GM19324 (cell line): ENCODE measurements at regions not wholly inside any gene's neighbourhood (a gene's known extent, or its start where the extent isn't known, plus 50 kb on each side); places are given as distances from the start of the nearest gene placed in this dataset.

Experiments
- ATAC-seq: cut with Tn5 transposase; IDR thresholded peaks from one replicate; pipeline ENCODE4 v1.9.1; 2021; ENCODE audit warnings: mild to moderate bottlenecking, moderate library complexity; ENCODE audit not compliant: unreplicated experiment, low FRiP score

DNA sequence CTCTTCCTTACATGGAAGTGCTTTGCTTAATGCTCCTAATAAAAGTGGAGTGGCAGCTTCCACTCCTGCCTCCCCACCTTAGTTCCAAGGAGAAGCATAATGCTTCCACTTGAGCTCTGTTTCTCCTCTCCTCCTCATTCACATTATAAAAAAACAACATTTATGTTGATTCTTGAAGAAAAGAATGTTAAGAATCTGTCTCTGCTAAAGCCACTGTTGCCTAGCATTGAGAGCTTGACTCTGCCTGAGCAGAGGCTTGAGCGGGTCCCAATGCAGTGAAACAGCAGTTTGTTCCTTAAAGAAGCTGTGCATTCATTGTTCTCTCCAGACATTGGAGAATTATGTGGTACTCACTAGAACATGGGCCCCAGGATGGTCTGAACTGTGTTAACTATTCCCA is 101.5 kb upstream of the GHR start:
- no peak for ATAC-seq

DNA sequence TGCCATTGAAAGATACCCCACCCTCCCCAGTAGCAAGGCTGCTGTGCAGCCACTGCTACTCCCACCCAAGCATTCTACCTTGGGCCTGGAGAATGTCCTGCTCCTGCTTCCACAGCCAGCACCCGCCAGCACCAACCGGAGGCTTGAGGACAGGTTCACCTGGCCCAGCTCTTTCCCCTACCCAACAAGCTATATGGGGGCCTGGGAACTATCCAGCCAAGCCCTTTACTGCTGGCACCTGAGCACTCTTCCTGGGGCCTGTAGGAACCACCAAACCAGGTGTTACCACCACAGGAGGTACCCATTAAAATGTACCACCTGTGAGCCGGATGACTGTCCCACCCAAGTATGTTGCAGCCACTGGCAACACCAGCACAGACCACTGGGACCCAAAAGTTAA is 86.1 kb upstream of the GHR start:
- ATAC-seq = no peak

DNA sequence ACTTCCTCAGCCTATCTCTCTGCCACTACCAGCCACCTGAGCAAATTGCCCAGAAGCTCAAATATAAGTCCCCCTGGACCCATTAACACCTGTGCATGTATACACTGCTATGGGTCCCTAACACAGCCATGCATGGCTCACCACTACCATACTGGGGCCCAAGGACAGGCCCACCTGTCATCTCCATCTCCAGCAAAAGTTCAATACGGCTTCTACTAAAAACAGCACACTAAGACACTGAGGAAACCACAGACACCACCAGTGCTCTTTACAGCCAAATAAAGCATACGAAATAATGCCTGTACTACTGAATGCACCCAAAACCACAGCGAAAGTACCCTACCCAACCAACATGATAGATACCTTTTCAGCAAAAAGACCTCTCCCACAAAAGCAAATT is 85.6 kb upstream of the GHR start:
- ATAC-seq = no peak

DNA sequence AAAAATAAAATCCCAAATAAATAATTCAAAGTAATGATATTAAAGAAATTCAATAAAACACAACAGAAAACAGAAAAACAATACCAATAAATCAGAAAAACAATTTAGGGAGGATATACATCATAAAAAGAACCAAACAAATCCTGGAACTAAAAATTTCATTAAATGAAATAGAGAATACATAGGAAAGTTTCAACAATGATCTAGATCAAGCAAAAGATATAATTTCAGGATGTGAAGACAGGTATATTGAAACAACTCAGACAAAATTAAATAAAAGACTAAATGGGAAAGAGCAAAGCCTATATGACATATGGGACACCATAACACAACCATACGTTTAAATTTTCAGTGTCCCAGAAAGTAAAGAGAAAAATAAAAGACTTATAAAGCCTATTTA is 85.1 kb upstream of the GHR start:
- ATAC-seq = no peak

DNA sequence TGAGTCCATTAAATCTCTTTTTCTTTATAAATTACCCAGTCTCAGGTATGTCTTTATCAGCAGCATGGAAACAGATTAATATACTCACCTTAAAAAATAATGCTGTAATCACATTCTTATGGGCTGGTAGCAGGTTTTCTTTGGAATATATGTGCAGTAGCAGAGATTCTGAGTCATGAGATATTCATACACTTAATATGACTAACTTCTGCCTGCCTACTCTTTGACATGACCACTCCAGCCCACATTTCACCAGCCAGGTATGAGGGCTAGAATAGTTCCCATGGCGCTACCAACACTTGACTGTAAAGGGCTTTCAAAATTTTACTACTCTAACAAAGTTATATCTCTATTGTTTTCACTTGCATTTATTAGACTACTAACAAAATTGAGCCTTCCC is 74.1 kb upstream of the GHR start:
- ATAC-seq = no peak

DNA sequence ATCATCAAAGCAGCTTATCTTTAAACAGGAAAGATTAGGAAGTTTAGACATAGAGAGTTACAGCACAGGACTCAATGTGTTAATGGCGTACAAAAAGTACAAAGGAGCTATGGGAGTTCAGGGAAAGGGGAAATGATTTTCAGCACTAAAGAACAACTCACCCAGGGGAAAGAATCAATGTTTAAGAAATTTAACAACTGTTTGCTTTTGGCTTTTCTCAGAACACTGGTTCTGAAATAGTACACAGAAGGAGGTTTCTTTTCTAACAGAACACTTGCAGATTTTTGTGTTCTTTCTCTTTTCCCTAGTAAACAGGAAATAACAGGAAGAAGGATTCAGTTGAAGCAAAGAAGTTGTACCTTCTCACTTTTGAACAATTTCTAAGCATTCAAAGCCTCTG is 71.3 kb upstream of the GHR start:
- ATAC-seq = no peak

DNA sequence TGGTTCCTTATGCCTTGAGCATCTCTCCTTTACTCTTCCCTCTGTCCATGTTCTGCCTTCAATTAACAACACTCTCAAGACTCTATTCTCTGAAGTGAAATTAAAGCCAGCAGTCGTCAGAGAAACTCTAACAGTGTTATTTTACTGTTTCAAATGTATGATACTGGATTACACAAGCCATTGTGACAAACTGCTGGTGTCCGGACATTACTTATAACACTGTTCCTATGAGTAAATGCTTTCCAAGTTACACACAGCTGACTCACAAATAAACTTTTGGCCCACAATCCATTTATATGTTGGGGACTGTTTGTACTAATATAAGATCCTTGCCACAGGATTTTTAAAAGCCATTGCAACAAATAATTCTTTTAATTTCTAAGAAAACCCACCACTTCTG is 63.2 kb upstream of the GHR start:
- no peak for ATAC-seq

DNA sequence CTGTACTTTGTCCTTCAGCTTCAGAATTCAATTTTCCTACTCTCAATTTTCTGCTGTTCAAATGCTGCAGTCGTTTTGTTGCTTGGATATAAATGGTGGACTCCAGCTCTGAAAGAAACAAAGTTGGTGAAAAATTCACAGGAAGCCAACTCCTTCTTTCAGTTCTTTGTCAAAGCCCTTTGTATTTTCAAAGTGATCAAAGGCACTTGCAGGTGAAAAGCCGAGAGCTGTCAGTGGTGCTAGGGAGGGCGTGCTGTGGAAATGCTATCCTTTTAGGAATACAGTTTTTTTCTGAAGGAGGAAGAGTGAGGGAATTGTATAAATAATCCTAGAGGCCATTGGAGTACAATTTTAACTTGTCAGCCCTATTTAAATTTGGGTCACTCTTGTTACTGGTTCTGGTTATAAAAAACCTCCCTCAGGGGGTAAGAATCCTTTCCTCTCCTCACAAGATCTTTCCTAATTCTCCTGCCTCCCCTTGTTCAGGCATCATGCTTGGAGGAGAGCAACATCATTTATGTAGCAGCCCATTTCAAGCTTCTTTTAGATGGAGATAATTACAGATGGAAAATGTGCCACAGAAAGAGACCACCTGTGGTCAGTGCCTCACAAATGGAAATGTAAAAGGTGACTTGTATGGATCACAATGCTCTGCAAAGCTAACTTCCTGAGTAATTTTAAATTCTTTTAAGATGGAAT is 62.5 kb upstream of the GHR start:
- ATAC-seq = no peak

DNA sequence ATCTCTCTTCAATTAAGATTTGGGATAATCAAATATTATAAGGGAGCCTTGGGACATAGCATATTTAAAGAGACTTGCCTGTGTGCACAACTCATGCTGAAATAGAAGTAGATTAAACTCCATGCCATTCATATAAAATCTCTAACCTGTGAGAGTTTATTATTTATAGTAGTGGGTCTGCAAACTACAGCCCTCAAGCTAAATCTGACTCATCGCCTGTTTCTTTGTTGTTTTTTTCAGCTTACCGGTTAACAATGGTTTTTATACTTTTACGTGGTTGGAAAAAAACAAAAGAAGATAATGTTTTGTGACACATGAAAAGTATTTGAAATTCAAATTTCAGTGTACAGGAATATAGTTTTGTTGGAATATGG is 61.9 kb upstream of the GHR start:
- ATAC-seq = no peak

DNA sequence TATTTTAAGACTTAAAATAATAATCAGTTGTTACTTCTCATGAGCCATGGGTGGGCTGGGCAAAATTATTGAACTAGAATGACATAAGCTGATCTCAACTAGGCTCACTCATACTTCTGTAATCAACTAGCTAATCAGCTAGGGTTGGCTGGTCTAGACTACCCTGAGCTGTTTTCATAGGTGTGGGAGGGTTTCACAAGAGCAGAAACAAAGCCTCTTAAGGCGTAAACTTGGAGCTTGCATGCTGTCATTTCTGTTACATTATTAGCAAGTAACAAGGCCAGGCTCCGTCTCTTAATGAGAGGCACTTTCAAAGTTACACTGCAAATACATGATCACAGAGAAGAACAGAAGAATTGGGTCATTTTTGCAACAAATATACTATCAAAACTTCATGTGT is 57.2 kb upstream of the GHR start:
- ATAC-seq = no peak
